ENCODE measurements at regions not wholly inside any gene's neighbourhood (a gene's known extent, or its start where the extent isn't known, plus 50 kb on each side); places are given as distances from the start of the nearest gene placed in this dataset.

GRCh38 chrX:116841290-116841689, 378.5 kb upstream of the CT83 start:
- Histone ChIP-seq H3K9ac (ENCODE audit: insufficient read length) (no peak overlapping the region), H3K36me3 (ENCODE audit: insufficient read depth, low read length) (no peaks in the 10 kb centered on the region), H3K9me3 (ENCODE audit: low read depth, low read length) (no peaks in the 10 kb centered on the region), H3K4me3 (no peak overlapping the region), H3K27ac (no peak overlapping the region)
- TF ChIP-seq POLR2AphosphoS5 (IDR thresholded peaks at IDR 0.05; ENCODE audit: borderline replicate concordance, low read depth, low read length) (no peak), EZH2 (IDR thresholded peaks at IDR 0.05) (no peak), FOXP2 (optimal IDR thresholded peaks at IDR 0.05; ENCODE audit: control extremely low read depth, extremely low read length, insufficient read depth) (no peak)
- DNase-seq (ENCODE audit: low read depth, low spot score), result no peak

GRCh38 chrX:116827063-116827462, 364.3 kb upstream of the CT83 start:
- Histone ChIP-seq H3K36me3 (ENCODE audit: insufficient read depth, low read length) (no peaks in the 10 kb centered on the region), H3K9ac (ENCODE audit: insufficient read length) (no peak overlapping the region), H3K27ac (no peak overlapping the region), H3K9me3 (ENCODE audit: low read depth, low read length) (no peaks in the 10 kb centered on the region), H3K4me3 (no peak overlapping the region)
- TF ChIP-seq POLR2AphosphoS5 (IDR thresholded peaks at IDR 0.05; ENCODE audit: borderline replicate concordance, low read depth, low read length), result no peak
- TF ChIP-seq EZH2 (IDR thresholded peaks at IDR 0.05), result no peak
- no peak for TF ChIP-seq FOXP2 (optimal IDR thresholded peaks at IDR 0.05; ENCODE audit: control extremely low read depth, extremely low read length, insufficient read depth)
- no peak for DNase-seq (ENCODE audit: low read depth, low spot score)

- no peak for TF ChIP-seq POLR2AphosphoS5 (IDR thresholded peaks at IDR 0.05; ENCODE audit: borderline replicate concordance, low read depth, low read length)
- TF ChIP-seq FOXP2 (optimal IDR thresholded peaks at IDR 0.05; ENCODE audit: control extremely low read depth, extremely low read length, insufficient read depth), result no peak
- no peak overlapping the region for H3K27ac ChIP-seq
- H3K9me3 ChIP-seq (ENCODE audit: low read depth, low read length), result no peaks in the 10 kb centered on the region
- no peak overlapping the region for H3K9ac ChIP-seq (ENCODE audit: insufficient read length)
- H3K36me3 ChIP-seq (ENCODE audit: insufficient read depth, low read length), result no peaks in the 10 kb centered on the region
- DNase-seq (ENCODE audit: low read depth, low spot score), result no peak
- H3K4me3 ChIP-seq, result no peak overlapping the region
Observed at GRCh38 chrX:116824785-116825184, 362.0 kb upstream of the CT83 start.

- Histone ChIP-seq H3K4me3 (no peak overlapping the region), H3K9me3 (ENCODE audit: low read depth, low read length) (no peaks in the 10 kb centered on the region), H3K9ac (ENCODE audit: insufficient read length) (no peak overlapping the region), H3K27ac (no peak overlapping the region), H3K36me3 (ENCODE audit: insufficient read depth, low read length) (no peaks in the 10 kb centered on the region)
- TF ChIP-seq FOXP2 (optimal IDR thresholded peaks at IDR 0.05; ENCODE audit: control extremely low read depth, extremely low read length, insufficient read depth), result no peak
- no peak for TF ChIP-seq POLR2AphosphoS5 (IDR thresholded peaks at IDR 0.05; ENCODE audit: borderline replicate concordance, low read depth, low read length)
- TF ChIP-seq EZH2 (IDR thresholded peaks at IDR 0.05), result no peak
- DNase-seq (ENCODE audit: low read depth, low spot score), result no peak
Observed at GRCh38 chrX:116823677-116824076, 360.9 kb upstream of the CT83 start.

- TF ChIP-seq FOXP2 (optimal IDR thresholded peaks at IDR 0.05; ENCODE audit: control extremely low read depth, extremely low read length, insufficient read depth), result no peak
- TF ChIP-seq EZH2 (IDR thresholded peaks at IDR 0.05), result no peak
- Histone ChIP-seq H3K9ac (ENCODE audit: insufficient read length) (no peak overlapping the region), H3K9me3 (ENCODE audit: low read depth, low read length) (no peaks in the 10 kb centered on the region), H3K27ac (no peak overlapping the region), H3K4me3 (no peak overlapping the region), H3K36me3 (ENCODE audit: insufficient read depth, low read length) (no peaks in the 10 kb centered on the region)
- no peak for DNase-seq (ENCODE audit: low read depth, low spot score)
Observed at GRCh38 chrX:116806288-116806802, 343.6 kb upstream of the CT83 start.

GRCh38 chrX:116801943-116802342, 339.2 kb upstream of the CT83 start:
- no peaks in the 10 kb centered on the region for H3K9me3 ChIP-seq (ENCODE audit: low read depth, low read length)
- TF ChIP-seq POLR2AphosphoS5 (IDR thresholded peaks at IDR 0.05; ENCODE audit: borderline replicate concordance, low read depth, low read length) (no peak), EZH2 (IDR thresholded peaks at IDR 0.05) (no peak), FOXP2 (optimal IDR thresholded peaks at IDR 0.05; ENCODE audit: control extremely low read depth, extremely low read length, insufficient read depth) (no peak)
- no peak for DNase-seq (ENCODE audit: low read depth, low spot score)
- no peak overlapping the region for H3K4me3 ChIP-seq
- H3K36me3 ChIP-seq (ENCODE audit: insufficient read depth, low read length), result no peaks in the 10 kb centered on the region
- H3K27ac ChIP-seq, result no peak overlapping the region
- no peak overlapping the region for H3K9ac ChIP-seq (ENCODE audit: insufficient read length)

GRCh38 chrX:116781926-116782325, 319.1 kb upstream of the CT83 start:
- H3K9ac ChIP-seq (ENCODE audit: insufficient read length), result no peak overlapping the region
- H3K27ac ChIP-seq, result no peak overlapping the region
- no peaks in the 10 kb centered on the region for H3K36me3 ChIP-seq (ENCODE audit: insufficient read depth, low read length)
- TF ChIP-seq EZH2 (IDR thresholded peaks at IDR 0.05), result no peak
- TF ChIP-seq FOXP2 (optimal IDR thresholded peaks at IDR 0.05; ENCODE audit: control extremely low read depth, extremely low read length, insufficient read depth), result no peak
- no peak for TF ChIP-seq POLR2AphosphoS5 (IDR thresholded peaks at IDR 0.05; ENCODE audit: borderline replicate concordance, low read depth, low read length)
- no peaks in the 10 kb centered on the region for H3K9me3 ChIP-seq (ENCODE audit: low read depth, low read length)
- H3K4me3 ChIP-seq, result no peak overlapping the region
- no peak for DNase-seq (ENCODE audit: low read depth, low spot score)

GRCh38 chrX:116757491-116757890, 294.7 kb upstream of the CT83 start:
- Histone ChIP-seq H3K9ac (ENCODE audit: insufficient read length) (no peak overlapping the region), H3K36me3 (ENCODE audit: insufficient read depth, low read length) (no peaks in the 10 kb centered on the region), H3K27ac (no peak overlapping the region), H3K4me3 (no peak overlapping the region), H3K9me3 (ENCODE audit: low read depth, low read length) (no peaks in the 10 kb centered on the region)
- TF ChIP-seq EZH2 (IDR thresholded peaks at IDR 0.05), result no peak
- no peak for TF ChIP-seq POLR2AphosphoS5 (IDR thresholded peaks at IDR 0.05; ENCODE audit: borderline replicate concordance, low read depth, low read length)
- DNase-seq (ENCODE audit: low read depth, low spot score), result no peak

- TF ChIP-seq EZH2 (IDR thresholded peaks at IDR 0.05), result no peak
- no peak for TF ChIP-seq POLR2AphosphoS5 (IDR thresholded peaks at IDR 0.05; ENCODE audit: borderline replicate concordance, low read depth, low read length)
- no peak for TF ChIP-seq FOXP2 (optimal IDR thresholded peaks at IDR 0.05; ENCODE audit: control extremely low read depth, extremely low read length, insufficient read depth)
Observed at GRCh38 chrX:116756958-116757357, 294.2 kb upstream of the CT83 start.

More at GRCh38 chrX:116756958-116757357, 294.2 kb upstream of the CT83 start:
- DNase-seq (ENCODE audit: low read depth, low spot score), result no peak
- Histone ChIP-seq H3K36me3 (ENCODE audit: insufficient read depth, low read length) (no peaks in the 10 kb centered on the region), H3K4me3 (no peak overlapping the region), H3K27ac (no peak overlapping the region), H3K9me3 (ENCODE audit: low read depth, low read length) (no peaks in the 10 kb centered on the region), H3K9ac (ENCODE audit: insufficient read length) (no peak overlapping the region)

Data from SK-N-MC (cell line).